Uterus (tissue), 3 donors: ENCODE measurements at regions not wholly inside any gene's neighbourhood (a gene's known extent, or its start where the extent isn't known, plus 50 kb on each side); places are given as distances from the start of the nearest gene placed in this dataset.
A peak's percentile ranks its signal among the peaks of the same experiment; 100 is the strongest.
"Not testable (repeated sequence)": the region's sequence is repeated elsewhere in the genome, so short reads cannot be mapped to it uniquely, and the experiment has no call there.

Experiments used
- DNase-seq, 2 donors: peaks; one replicate each; pipeline ENCODE4 v3.0.0-alpha.2; 2019 to 2020
- H3K27ac ChIP-seq, 2 donors: fragments of 200-600 bp; sonication (generic); 1 replicate in 1 of 2; 2 replicates in 1 of 2; pipeline ENCODE4 v1.5.1; 2016 to 2018
- H3K27me3 ChIP-seq, 2 donors: fragments of 200-600 bp; sonication (generic); one replicate each; pipeline ENCODE4 v1.5.1; 2018 to 2019; ENCODE audit warnings: control low read depth in 1 of 2
- H3K36me3 ChIP-seq, 2 donors: fragments of 200-600 bp; sonication (generic); one replicate each; pipeline ENCODE4 v1.5.1; 2019; ENCODE audit warnings: control low read depth in 1 of 2
- H3K4me1 ChIP-seq, 2 donors: fragments of 200-600 bp; sonication (generic); one replicate each; pipeline ENCODE4 v1.5.1; 2018 to 2019; ENCODE audit warnings: control low read depth in 1 of 2
- H3K4me3 ChIP-seq, 2 donors: fragments of 200-600 bp; sonication (generic); 1 replicate in 1 of 2; 2 replicates in 1 of 2; pipeline ENCODE4 v1.5.1; 2018 to 2019; ENCODE audit warnings: mild to moderate bottlenecking in 1 of 2
- H3K9me3 ChIP-seq, 2 donors: fragments of 200-600 bp; sonication (generic); one replicate each; pipeline ENCODE4 v1.5.1; 2019; ENCODE audit warnings: control low read depth in 1 of 2
- POLR2A ChIP-seq, 2 donors: fragments of 450-650 bp; IDR thresholded peaks; one replicate each; pipeline ENCODE4 v1.6.1; 2016; ENCODE audit warnings: antibody characterized with exemption in 2 of 2, mild to moderate bottlenecking in 1 of 2, moderate library complexity in 1 of 2
- intact Hi-C: fragments of 100-400 bp; cut with DNase I; formaldehyde crosslinking; loops from one replicate; pipeline ENCODE4 v1.15.1; 2023; ENCODE audit warnings: low total_unique reads
- TF ChIP-seq, protein P1 (sequence below), 4 experiments: fragments of 200-600 bp in 2 of 4; fragments of 450-650 bp in 2 of 4; sonication (generic) in 2 of 4; IDR thresholded peaks; one replicate each; pipeline ENCODE4 v1.5.1; 2016 to 2019; ENCODE audit warnings: antibody characterized with exemption in 4 of 4, mild to moderate bottlenecking in 2 of 4, moderate library complexity in 1 of 4
- donor health status: DM: yes; HTN: yes; CAD: no.

DNA sequence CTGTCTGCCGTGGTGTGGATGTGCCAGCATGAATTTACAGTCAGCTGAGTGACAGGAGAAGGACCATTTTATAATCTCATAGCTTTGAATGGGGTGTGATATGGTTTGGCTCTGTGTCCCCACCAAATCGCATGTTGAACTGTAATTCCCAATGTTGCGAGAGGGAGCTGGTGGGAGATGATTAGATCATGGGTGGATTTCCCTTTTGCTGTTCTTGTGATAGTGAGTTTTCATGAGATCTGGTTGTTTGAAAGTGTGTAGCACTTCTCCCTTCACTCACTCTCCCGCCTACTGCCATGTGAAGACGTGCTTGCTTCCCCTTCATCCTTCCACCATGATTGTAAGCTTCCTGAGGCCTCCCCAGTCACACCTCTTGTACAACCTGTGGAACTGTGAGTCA, 111.9 kb upstream of the CHD2 start:
- no peaks in the 10 kb centered on the region for H3K27me3 ChIP-seq
- H3K27ac ChIP-seq: no peak overlapping the region
- intact Hi-C loops: no loop called here
- DNase-seq: no peak
- H3K36me3 ChIP-seq: no peaks in the 10 kb centered on the region
- TF ChIP-seq, protein P1, sequence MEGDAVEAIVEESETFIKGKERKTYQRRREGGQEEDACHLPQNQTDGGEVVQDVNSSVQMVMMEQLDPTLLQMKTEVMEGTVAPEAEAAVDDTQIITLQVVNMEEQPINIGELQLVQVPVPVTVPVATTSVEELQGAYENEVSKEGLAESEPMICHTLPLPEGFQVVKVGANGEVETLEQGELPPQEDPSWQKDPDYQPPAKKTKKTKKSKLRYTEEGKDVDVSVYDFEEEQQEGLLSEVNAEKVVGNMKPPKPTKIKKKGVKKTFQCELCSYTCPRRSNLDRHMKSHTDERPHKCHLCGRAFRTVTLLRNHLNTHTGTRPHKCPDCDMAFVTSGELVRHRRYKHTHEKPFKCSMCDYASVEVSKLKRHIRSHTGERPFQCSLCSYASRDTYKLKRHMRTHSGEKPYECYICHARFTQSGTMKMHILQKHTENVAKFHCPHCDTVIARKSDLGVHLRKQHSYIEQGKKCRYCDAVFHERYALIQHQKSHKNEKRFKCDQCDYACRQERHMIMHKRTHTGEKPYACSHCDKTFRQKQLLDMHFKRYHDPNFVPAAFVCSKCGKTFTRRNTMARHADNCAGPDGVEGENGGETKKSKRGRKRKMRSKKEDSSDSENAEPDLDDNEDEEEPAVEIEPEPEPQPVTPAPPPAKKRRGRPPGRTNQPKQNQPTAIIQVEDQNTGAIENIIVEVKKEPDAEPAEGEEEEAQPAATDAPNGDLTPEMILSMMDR (IDR thresholded peaks at IDR 0.05): no peak
- no peak for TF ChIP-seq POLR2A (IDR thresholded peaks at IDR 0.05)
- H3K4me1 ChIP-seq: no peaks in the 10 kb centered on the region
- no peak overlapping the region for H3K4me3 ChIP-seq
- H3K9me3 ChIP-seq: no peaks in the 10 kb centered on the region

DNA sequence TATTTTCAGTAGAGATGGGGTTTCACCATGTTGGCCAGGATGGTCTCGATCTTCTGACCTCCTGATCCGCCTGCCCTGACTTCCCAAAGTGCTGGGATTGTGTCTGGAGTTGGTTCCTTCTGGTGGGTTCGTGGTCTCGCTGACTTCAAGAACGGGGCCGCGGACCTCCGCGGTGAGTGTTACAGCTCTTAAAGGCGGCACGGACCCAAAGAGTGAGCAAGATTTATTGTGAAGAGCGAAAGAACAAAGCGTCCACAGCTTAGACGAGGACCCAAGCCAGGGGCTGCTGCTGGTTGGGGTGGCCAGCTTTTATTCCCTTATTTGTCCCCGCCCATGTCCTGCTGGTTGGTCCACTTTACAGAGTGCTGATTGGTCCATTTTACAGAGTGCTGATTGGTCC, 111.3 kb upstream of the CHD2 start:
- H3K9me3 ChIP-seq, H3K27me3 ChIP-seq, intact Hi-C loops, H3K27ac ChIP-seq, H3K4me1 ChIP-seq, H3K4me3 ChIP-seq, DNase-seq, H3K36me3 ChIP-seq: not testable (repeated sequence)

DNA sequence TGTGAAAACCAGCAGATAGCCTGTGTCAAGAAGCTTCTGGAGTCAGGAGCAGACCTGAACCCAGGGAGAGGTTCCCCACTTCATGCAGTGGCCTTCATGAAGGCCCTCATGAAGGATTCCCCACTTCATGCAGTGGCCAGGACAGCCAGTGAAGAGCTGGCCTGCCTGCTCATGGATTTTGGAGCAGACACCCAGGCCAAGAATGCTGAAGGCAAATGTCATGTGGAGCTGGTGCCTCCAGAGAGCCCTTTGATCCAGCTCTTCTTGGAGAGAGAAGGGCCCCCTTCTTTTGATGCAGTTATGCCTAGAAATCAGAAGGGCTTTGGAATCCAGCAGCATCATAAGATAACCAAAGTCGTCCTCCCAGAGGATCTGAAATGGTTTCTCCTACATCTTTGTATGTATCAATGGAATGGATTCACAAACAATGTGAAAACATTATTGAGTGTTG, 103.9 kb upstream of the CHD2 start:
- intact Hi-C loops: no loop called here
- DNase-seq: no peak
- H3K36me3 ChIP-seq: no peaks in the 10 kb centered on the region
- no peaks in the 10 kb centered on the region for H3K4me1 ChIP-seq
- no peak overlapping the region for H3K27ac ChIP-seq
- H3K9me3 ChIP-seq: no peaks in the 10 kb centered on the region
- no peaks in the 10 kb centered on the region for H3K27me3 ChIP-seq
- no peak overlapping the region for H3K4me3 ChIP-seq
- TF ChIP-seq, protein P1 (IDR thresholded peaks at IDR 0.05): no peak
- TF ChIP-seq POLR2A (IDR thresholded peaks at IDR 0.05): no peak

DNA sequence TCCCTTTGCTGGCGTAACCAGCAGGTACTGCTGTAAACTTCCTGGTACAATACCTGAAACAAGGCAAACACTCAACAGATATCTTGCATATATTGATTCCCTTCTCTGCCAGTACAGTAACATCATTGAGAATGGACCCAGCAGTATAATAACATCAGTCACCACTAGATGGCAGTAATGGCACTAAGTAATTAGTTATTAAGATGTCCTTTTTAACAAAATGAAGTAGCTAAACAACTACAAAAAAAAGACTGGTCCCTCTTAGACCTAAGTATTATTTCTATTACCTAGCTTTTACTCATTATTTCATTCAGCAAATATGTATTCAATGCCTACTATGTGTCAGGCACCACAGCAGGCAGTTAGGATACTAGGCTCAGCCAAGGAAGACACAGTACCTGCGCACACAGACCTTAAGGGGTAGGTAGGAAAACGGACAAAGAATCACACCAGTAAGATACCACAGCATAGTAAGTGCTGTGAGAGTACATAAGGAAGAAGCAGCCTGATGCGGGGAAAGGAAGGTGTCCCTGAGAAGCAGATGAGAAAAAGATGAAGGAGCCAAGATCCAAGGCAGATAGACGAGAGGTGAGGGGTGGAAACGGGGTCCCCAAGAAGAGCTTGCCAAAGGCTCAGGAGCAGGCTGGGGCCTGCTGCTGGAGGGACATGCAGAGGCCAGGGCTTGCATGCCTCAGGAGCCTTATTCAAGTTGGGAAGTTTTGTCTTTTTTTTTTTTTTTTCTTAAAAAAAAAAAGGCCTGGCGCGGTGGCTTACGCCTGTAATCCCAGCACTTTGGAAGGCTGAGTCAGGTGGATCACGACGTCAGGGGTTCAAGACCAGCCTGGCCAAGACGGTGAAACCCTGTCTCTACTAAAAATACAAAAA, 102.7 kb upstream of the CHD2 start:
- peak overlapping the region; percentile 63 to 83 for H3K27ac ChIP-seq
- H3K9me3 ChIP-seq: no peaks in the 10 kb centered on the region

DNA sequence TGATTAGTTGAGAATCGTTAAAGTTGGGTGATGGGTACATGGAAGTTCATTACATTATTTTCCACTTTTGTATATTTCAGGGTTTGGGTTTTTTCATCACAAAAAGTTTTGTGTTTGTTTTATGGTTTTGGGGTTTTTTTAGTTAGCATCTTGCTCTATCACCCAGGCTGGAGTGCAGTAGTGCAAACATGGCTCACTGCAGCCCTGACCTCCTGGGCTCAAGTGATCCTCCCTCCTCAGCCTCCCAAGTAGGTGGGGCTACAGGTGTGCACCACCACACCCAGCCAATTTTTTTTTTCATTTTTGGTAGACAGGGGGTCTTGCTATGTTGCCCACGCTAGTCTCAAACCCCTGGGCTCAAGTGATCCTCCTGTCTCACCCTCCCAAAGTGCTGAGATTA, 100.1 kb upstream of the CHD2 start:
- intact Hi-C loops: no loop called here
- Histone ChIP-seq H3K36me3 (no peaks in the 10 kb centered on the region), H3K4me3 (no peak overlapping the region), H3K27ac (no peak overlapping the region), H3K9me3 (no peaks in the 10 kb centered on the region), H3K4me1 (no peaks in the 10 kb centered on the region), H3K27me3 (no peaks in the 10 kb centered on the region)
- no peak for DNase-seq
- no peak for TF ChIP-seq POLR2A (IDR thresholded peaks at IDR 0.05)
- TF ChIP-seq, protein P1 (IDR thresholded peaks at IDR 0.05): no peak

More for the DNA sequence above, 102.7 kb upstream of the CHD2 start:
- TF ChIP-seq POLR2A (IDR thresholded peaks at IDR 0.05): no peak
- TF ChIP-seq, protein P1 (IDR thresholded peaks at IDR 0.05): peak; percentile 71 to 85 (median 75)
- DNase-seq: peak in 1 of 2 donors; percentile 53
- Histone ChIP-seq H3K27me3 (no peaks in the 10 kb centered on the region), H3K4me3 (no peak overlapping the region), H3K36me3 (no peaks in the 10 kb centered on the region), H3K4me1 (no peaks in the 10 kb centered on the region)
- intact Hi-C loops: no loop called here

DNA sequence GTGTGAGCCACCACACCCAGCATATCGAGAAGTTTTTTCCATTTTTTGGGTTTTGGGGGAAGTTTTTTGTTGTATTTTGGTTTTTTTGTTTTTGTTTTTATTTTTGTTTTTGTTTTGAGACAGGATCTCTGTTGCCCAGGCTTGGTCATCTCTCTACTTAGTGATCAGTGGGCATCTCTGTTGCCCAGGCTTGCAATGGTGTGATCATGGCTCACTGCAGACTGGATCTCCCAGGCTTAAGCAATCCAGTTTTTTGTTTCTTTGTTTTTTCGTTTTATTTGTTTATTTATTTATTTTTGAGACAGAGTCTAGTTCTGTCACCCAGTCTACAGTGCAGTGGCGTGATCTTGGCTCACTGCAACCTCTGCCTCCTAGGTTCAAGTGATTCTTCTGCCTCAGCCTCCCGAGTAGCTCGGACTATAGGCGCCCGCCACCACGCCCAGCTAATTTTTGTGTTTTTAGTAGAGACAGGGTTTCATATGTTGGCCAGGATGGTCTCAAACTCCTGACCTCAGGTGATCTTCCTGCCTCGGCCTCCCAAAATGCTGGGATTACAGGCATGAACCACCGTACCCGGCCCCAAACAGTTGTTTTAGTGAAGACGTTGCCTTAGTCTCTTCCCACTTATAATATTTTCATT, 99.6 kb upstream of the CHD2 start:
- peak overlapping the region in 1 of 2 donors; percentile 91 for H3K27ac ChIP-seq
- DNase-seq, intact Hi-C loops, H3K4me3 ChIP-seq, H3K4me1 ChIP-seq, H3K27me3 ChIP-seq, H3K36me3 ChIP-seq, H3K9me3 ChIP-seq: not testable (repeated sequence)

DNA sequence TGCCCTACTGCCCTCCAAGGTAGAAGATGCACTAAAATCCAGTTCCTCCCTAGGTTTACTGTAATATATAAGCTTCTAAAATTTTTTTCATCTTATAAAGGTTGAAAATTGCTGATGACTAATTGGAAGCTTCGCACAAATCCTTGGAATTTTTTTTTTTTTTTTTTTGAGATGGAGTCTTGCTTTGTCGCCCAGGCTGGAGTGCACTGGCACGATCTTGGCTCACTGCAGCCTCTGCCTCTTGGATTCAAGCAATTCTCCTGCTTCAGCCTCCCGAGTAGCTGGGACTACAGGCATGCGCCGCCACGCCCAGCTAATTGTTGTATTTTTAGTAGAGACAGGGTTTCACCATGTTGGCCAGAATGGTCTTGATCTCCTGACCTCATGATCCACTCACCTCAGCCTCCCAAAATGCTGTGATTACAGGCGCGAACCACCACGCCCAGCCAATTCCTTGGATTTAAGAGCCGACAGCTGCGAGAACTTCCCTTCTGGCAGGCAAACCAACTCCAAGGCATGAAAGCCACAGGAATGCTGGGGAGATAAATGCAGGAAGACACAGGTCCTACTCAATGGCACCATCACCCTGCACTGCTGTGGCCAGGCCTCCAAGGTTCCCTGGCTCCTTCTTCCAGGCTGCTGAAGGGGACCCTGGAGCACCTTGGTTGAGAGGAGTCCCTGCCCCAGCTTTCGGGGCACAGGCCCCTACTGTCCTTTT, 98.9 kb upstream of the CHD2 start:
- intact Hi-C loops, H3K36me3 ChIP-seq, H3K4me1 ChIP-seq, H3K4me3 ChIP-seq, H3K9me3 ChIP-seq, H3K27me3 ChIP-seq, DNase-seq: not testable (repeated sequence)
- peak overlapping the region; percentile 83 to 91 for H3K27ac ChIP-seq
